Inferior parietal cortex (tissue), 1 donor: ENCODE measurements at regions not wholly inside any gene's neighbourhood (a gene's known extent, or its start where the extent isn't known, plus 50 kb on each side); places are given as distances from the start of the nearest gene placed in this dataset.
"Not testable (repeated sequence)": the region's sequence is repeated elsewhere in the genome, so short reads cannot be mapped to it uniquely, and the experiment has no call there.

Experiments
- DNase-seq: peaks from one replicate; pipeline ENCODE4 v3.0.0-alpha.2; 2016; ENCODE audit errors: extremely low spot score

GRCh38 chr1:174105086-174105485, 54.2 kb upstream of the RABGAP1L start:
- no peak for DNase-seq

DNA sequence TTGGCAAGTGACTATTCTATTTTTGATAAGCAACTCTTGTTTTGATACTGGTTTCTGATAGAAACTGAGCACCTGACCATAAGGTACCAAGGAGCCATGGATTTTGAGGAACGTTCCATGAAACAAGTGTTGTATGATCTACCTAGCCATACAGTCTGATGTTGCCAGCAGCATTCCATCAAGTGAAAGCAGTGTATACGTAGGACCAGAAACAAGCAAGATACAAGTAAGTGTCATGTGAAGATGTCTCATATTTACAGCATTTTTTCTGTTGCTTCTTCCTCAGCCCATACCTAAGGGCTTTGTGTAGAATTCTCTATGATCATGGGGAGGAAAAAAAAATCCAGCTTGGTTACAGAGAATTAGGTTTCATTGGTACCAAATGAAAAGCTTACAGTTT, 55.6 kb upstream of the RABGAP1L start:
- DNase-seq: no peak

GRCh38 chr1:174101976-174102375, 57.3 kb upstream of the RABGAP1L start:
- not testable (repeated sequence) for DNase-seq

GRCh38 chr1:174097426-174097825, 61.9 kb upstream of the RABGAP1L start:
- DNase-seq: no peak

DNA sequence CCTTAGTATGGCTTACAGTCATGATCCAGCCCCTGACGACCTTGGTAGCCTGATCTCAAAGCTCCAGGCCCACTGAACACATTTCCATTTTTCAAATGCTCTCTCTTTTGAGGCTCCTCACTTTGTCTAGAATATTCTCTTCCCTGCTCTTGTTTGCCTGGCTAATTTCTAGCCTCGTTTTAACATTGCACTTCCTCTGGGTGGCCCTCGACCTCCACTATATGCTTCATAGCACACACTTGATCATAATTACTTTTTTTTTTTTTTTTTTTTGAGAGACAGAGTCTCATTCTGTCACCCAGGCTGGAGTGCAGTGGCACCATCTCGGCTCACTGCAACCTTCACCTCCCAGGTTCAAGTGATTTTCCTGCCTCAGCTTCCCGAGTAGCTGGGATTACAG, 65.5 kb upstream of the RABGAP1L start:
- DNase-seq: not testable (repeated sequence)

DNA sequence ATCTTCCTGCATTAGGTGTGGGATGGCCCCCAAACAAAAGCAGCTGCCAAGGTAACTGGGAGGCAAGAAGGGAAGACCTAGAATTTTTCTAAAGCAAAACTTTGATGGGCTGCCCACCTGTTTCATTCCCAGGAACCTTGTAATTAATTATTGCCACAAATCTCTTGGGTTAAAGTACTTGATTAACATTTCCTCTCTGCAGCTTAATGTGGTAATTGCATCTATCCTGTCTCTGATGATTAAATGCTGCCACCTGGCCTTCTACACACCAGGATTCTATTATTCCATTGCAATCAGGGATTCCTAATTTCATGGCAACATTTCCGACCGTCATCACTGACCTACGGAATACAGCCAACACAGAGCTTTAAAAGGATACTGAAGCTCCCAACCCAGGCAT, 68.3 kb upstream of the RC3H1 start:
- DNase-seq: no peak

GRCh38 chr1:174080819-174081218, 58.7 kb upstream of the RC3H1 start:
- no peak for DNase-seq

DNA sequence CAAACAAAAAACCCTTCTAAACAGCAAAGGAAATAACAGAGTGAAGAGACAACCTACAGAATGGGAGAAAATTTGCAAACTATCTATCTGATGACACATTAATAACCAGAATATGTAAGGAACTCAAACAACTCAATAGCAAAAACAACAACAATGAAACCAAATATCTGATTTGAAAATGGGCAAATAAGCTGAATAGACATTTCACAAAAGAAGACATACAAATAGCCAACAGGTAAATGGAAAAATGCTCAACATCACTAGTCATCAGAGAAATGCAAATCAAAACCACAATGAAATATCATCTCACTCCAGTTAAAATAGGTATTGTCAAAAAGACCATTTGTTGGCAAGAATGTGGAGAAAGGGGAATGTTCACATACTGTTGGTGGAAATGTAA, 57.6 kb upstream of the RC3H1 start:
- no peak for DNase-seq

- not testable (repeated sequence) for DNase-seq
Observed at GRCh38 chr1:174078916-174079315, 56.8 kb upstream of the RC3H1 start.

- DNase-seq: no peak
Observed at GRCh38 chr1:174077749-174078490, 55.8 kb upstream of the RC3H1 start.

GRCh38 chr1:174075245-174075692, 53.1 kb upstream of the RC3H1 start:
- DNase-seq: no peak

GRCh38 chr1:174074757-174075156, 52.6 kb upstream of the RC3H1 start:
- DNase-seq: peak; percentile 48

- no peak for DNase-seq
Observed at GRCh38 chr1:174072581-174072980, 50.4 kb upstream of the RC3H1 start.
